MM.1S (cell line): ENCODE measurements at regions not wholly inside any gene's neighbourhood (a gene's known extent, or its start where the extent isn't known, plus 50 kb on each side); places are given as distances from the start of the nearest gene placed in this dataset.

ENCODE experiments used
- DNase-seq: peaks from one replicate; pipeline ENCODE4 v3.0.0-alpha.2; 2015
- H2AFZ ChIP-seq: fragments of 300-600 bp; sonication (generic); 2 replicates; pipeline ENCODE4 v1.6.0; 2016; ENCODE audit warnings: antibody characterized with exemption, low read length
- H3F3A ChIP-seq: fragments of 300-600 bp; sonication (generic); 2 replicates; pipeline ENCODE4 v1.6.1; 2016; ENCODE audit warnings: mild to moderate bottlenecking, antibody characterized with exemption, low read length, moderate library complexity, mixed read lengths; ENCODE audit not compliant: insufficient read depth
- H3K27ac ChIP-seq: fragments of 300-600 bp; sonication (generic); 2 replicates; pipeline ENCODE4 v1.5.1; 2016; ENCODE audit warnings: mild to moderate bottlenecking, low read length
- H3K27me3 ChIP-seq: fragments of 300-600 bp; sonication (generic); replicated peaks from 2 replicates; pipeline ENCODE4 v1.6.0; 2016; ENCODE audit warnings: low read length; ENCODE audit not compliant: insufficient read depth
- H3K36me3 ChIP-seq: fragments of 300-600 bp; sonication (generic); replicated peaks from 2 replicates; pipeline ENCODE4 v1.6.1; 2016; ENCODE audit warnings: mild to moderate bottlenecking, low read length, mixed read lengths; ENCODE audit not compliant: insufficient read depth
- H3K4me1 ChIP-seq: fragments of 300-600 bp; sonication (generic); 2 replicates; pipeline ENCODE4 v1.6.1; 2016; ENCODE audit warnings: low read length, mixed read lengths
- H3K4me2 ChIP-seq: fragments of 300-600 bp; sonication (generic); 2 replicates; pipeline ENCODE4 v1.6.0; 2016; ENCODE audit warnings: low read depth, low read length
- H3K4me3 ChIP-seq: fragments of 300-600 bp; sonication (generic); 2 replicates; pipeline ENCODE4 v1.5.1; 2016; ENCODE audit warnings: low read length, mixed read lengths
- H3K79me2 ChIP-seq: fragments of 300-600 bp; sonication (generic); 2 replicates; pipeline ENCODE4 v1.6.1; 2016; ENCODE audit warnings: mixed run types, low read length, mixed read lengths
- H3K9ac ChIP-seq: fragments of 300-600 bp; sonication (generic); 2 replicates; pipeline ENCODE4 v1.6.1; 2016; ENCODE audit warnings: low read length, mixed read lengths
- H3K9me2 ChIP-seq: fragments of 300-600 bp; sonication (generic); replicated peaks from 2 replicates; pipeline ENCODE4 v1.6.1; 2016; ENCODE audit warnings: mild to moderate bottlenecking, low read length, mixed read lengths; ENCODE audit not compliant: insufficient read depth
- H3K9me3 ChIP-seq: fragments of 300-600 bp; sonication (generic); replicated peaks from 2 replicates; pipeline ENCODE4 v1.6.1; 2016; ENCODE audit warnings: mild to moderate bottlenecking, low read length, mixed read lengths; ENCODE audit not compliant: insufficient read depth
- H4K20me1 ChIP-seq: fragments of 300-600 bp; sonication (generic); 2 replicates; pipeline ENCODE4 v1.6.1; 2016; ENCODE audit warnings: mild to moderate bottlenecking, low read length, moderate library complexity, mixed read lengths; ENCODE audit not compliant: insufficient read depth
- EZH2 ChIP-seq: fragments of 300-600 bp; sonication (generic); optimal IDR thresholded peaks from 2 replicates; pipeline ENCODE3; 2017; ENCODE audit warnings: low read depth, mild to moderate bottlenecking, antibody characterized with exemption, low read length, mixed read lengths
- EZH2phosphoT487 ChIP-seq: fragments of 300-600 bp; sonication (generic); IDR thresholded peaks from 2 replicates; pipeline ENCODE4 v1.6.1; 2018; ENCODE audit warnings: antibody characterized with exemption, low read length
- TF ChIP-seq, protein P1 (sequence below): fragments of 300-600 bp; sonication (generic); IDR thresholded peaks from 2 replicates; pipeline ENCODE4 v1.5.1; 2016; ENCODE audit warnings: antibody characterized with exemption, low read length, mixed read lengths

GRCh38 chr2:21486445-21486844 lies 362.7 kb downstream of the TDRD15 start:
- H4K20me1 ChIP-seq = no peaks in the 10 kb centered on the region
- H3K79me2 ChIP-seq = no peaks in the 10 kb centered on the region
- no peaks in the 10 kb centered on the region for H3F3A ChIP-seq
- no peak overlapping the region for H3K4me3 ChIP-seq
- no peak overlapping the region for H3K4me2 ChIP-seq
- no peak overlapping the region for H3K9ac ChIP-seq
- H3K27me3 ChIP-seq = no peaks in the 10 kb centered on the region
- no peaks in the 10 kb centered on the region for H3K36me3 ChIP-seq
- H3K9me2 ChIP-seq = no peaks in the 10 kb centered on the region
- TF ChIP-seq, protein P1, sequence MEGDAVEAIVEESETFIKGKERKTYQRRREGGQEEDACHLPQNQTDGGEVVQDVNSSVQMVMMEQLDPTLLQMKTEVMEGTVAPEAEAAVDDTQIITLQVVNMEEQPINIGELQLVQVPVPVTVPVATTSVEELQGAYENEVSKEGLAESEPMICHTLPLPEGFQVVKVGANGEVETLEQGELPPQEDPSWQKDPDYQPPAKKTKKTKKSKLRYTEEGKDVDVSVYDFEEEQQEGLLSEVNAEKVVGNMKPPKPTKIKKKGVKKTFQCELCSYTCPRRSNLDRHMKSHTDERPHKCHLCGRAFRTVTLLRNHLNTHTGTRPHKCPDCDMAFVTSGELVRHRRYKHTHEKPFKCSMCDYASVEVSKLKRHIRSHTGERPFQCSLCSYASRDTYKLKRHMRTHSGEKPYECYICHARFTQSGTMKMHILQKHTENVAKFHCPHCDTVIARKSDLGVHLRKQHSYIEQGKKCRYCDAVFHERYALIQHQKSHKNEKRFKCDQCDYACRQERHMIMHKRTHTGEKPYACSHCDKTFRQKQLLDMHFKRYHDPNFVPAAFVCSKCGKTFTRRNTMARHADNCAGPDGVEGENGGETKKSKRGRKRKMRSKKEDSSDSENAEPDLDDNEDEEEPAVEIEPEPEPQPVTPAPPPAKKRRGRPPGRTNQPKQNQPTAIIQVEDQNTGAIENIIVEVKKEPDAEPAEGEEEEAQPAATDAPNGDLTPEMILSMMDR = no peak
- no peak for TF ChIP-seq EZH2
- TF ChIP-seq EZH2phosphoT487 = no peak
- H3K27ac ChIP-seq = no peak overlapping the region
- H2AFZ ChIP-seq = no peak overlapping the region
- peaks cover 5% of the 10 kb centered on the region; the same call in 1 of the 2 replicates for H3K4me1 ChIP-seq
- no peaks in the 10 kb centered on the region for H3K9me3 ChIP-seq
- no peak for DNase-seq

DNA sequence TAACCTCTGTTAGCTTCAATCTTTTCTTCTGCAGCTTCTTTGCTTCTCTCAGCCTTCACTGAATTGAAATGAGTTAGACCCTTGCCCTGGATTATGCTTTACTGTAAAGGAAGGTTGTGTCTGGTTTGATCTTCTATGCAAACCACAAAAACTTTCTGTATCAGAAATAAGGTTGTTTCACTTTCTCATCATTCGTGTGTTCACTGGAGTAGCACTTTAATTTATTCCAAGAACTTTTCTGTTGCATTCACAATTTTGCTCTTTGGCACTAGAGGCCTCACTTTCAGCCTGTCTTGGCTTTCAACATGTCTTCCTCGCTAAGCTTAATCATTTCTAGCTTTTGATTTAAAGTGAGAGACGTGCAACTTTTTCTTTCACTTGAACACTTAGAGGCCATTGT lies 365.3 kb downstream of the TDRD15 start:
- Histone ChIP-seq H3F3A (no peaks in the 10 kb centered on the region), H3K36me3 (no peaks in the 10 kb centered on the region), H3K27me3 (no peaks in the 10 kb centered on the region), H3K9ac (no peak overlapping the region), H3K9me2 (no peaks in the 10 kb centered on the region), H4K20me1 (no peaks in the 10 kb centered on the region), H3K27ac (no peak overlapping the region), H2AFZ (no peak overlapping the region), H3K4me1 (peaks cover 5% of the 10 kb centered on the region; the same call in 1 of the 2 replicates), H3K9me3 (no peaks in the 10 kb centered on the region), H3K4me3 (no peak overlapping the region), H3K4me2 (peak overlapping the region; percentile 26; the same call in 1 of the 2 replicates), H3K79me2 (no peaks in the 10 kb centered on the region)
- TF ChIP-seq, protein P1 = no peak
- peak; percentile 63 for DNase-seq

DNA sequence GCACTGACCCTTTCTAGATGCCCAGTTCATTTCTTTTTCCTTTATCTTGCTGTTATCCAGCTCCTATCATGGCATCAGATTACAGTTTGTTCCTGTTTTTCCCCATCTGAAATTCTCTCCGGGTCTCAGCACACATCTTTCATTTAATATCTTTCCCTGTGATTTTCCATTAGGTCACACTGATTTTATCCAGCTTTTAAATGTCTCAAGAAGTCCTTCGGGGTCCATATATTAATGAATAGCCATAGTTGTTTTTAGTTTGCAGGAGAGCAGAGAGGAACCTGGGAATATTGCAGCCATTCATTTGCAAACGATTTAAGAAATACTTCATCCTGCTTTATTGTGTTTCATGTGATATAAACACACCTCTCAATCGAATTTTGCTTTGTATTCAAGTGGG lies 374.2 kb downstream of the TDRD15 start:
- Histone ChIP-seq H2AFZ (no peak overlapping the region), H3K4me2 (no peak overlapping the region), H3K79me2 (no peaks in the 10 kb centered on the region), H3K9me2 (no peaks in the 10 kb centered on the region), H3K36me3 (no peaks in the 10 kb centered on the region), H4K20me1 (no peaks in the 10 kb centered on the region), H3F3A (no peaks in the 10 kb centered on the region), H3K4me3 (no peak overlapping the region), H3K9me3 (no peaks in the 10 kb centered on the region), H3K27ac (no peak overlapping the region), H3K9ac (no peak overlapping the region), H3K4me1 (no peaks in the 10 kb centered on the region), H3K27me3 (no peaks in the 10 kb centered on the region)
- TF ChIP-seq, protein P1 = no peak
- no peak for TF ChIP-seq EZH2
- TF ChIP-seq EZH2phosphoT487 = no peak
- DNase-seq = no peak
